CD14-positive monocyte (primary cell): ENCODE measurements at regions not wholly inside any gene's neighbourhood (a gene's known extent, or its start where the extent isn't known, plus 50 kb on each side); places are given as distances from the start of the nearest gene placed in this dataset.

Source experiments
- DNase-seq, 3 donors: peaks; one replicate each; pipeline ENCODE4 v3.0.0-alpha.2; 2011 to 2022
- H2AFZ ChIP-seq: 2 replicates; pipeline ENCODE4 v1.6.0; 2012; ENCODE audit warnings: mild to moderate bottlenecking, low read depth, low read length, inconsistent platforms; ENCODE audit not compliant: insufficient read depth, poor library complexity, severe bottlenecking
- H3K27ac ChIP-seq, 2 donors: 1 replicate in 1 of 2; 2 replicates in 1 of 2; pipeline ENCODE4 v1.5.1; 2012 to 2013; ENCODE audit warnings: low read length in 2 of 2, control low read depth in 1 of 2, inconsistent platforms in 1 of 2, low read depth in 1 of 2, mild to moderate bottlenecking in 1 of 2
- H3K27me3 ChIP-seq, 2 donors: one replicate each; pipeline versions ENCODE4 v1.6.0 to v1.6.1; 2011 to 2013; ENCODE audit warnings: low read length in 2 of 2; ENCODE audit not compliant: control insufficient read depth in 2 of 2, insufficient read depth in 2 of 2
- H3K36me3 ChIP-seq, 2 donors: replicated peaks in 1 of 2; 1 replicate in 1 of 2; 2 replicates in 1 of 2; pipeline versions ENCODE4 v1.5.1 to v1.6.1; 2012 to 2013; ENCODE audit warnings: low read length in 2 of 2, control low read depth in 1 of 2, inconsistent platforms in 1 of 2, mild to moderate bottlenecking in 1 of 2; ENCODE audit not compliant: insufficient read depth in 2 of 2, control insufficient read depth in 1 of 2
- H3K4me1 ChIP-seq, 2 donors: 1 replicate in 1 of 2; 2 replicates in 1 of 2; pipeline versions ENCODE4 v1.5.1 to v1.6.1; 2012 to 2013; ENCODE audit warnings: low read length in 2 of 2, control low read depth in 1 of 2, inconsistent platforms in 1 of 2, mild to moderate bottlenecking in 1 of 2, moderate library complexity in 1 of 2; ENCODE audit not compliant: insufficient read depth in 2 of 2, control insufficient read depth in 1 of 2
- H3K4me2 ChIP-seq: replicated peaks from 2 replicates; pipeline ENCODE3; 2012; ENCODE audit warnings: low read length, moderate library complexity, mild to moderate bottlenecking; ENCODE audit not compliant: poor library complexity, severe bottlenecking; ENCODE audit errors: extremely low read depth
- H3K4me3 ChIP-seq, 3 experiments: fragments of 200-600 bp in 1 of 3; sonication (generic) in 1 of 3; replicated peaks in 1 of 3; 1 replicate in 2 of 3; 2 replicates in 1 of 3; pipeline ENCODE4 v1.5.1; 2011 to 2013; ENCODE audit warnings: low read length in 3 of 3, mild to moderate bottlenecking in 3 of 3, control low read depth in 2 of 3, low read depth in 2 of 3, inconsistent platforms in 1 of 3, moderate library complexity in 1 of 3
- H3K79me2 ChIP-seq: 2 replicates; pipeline ENCODE4 v1.6.0; 2012; ENCODE audit warnings: mild to moderate bottlenecking, control low read depth, inconsistent platforms, low read length, moderate library complexity; ENCODE audit not compliant: insufficient read depth
- H3K9ac ChIP-seq: 2 replicates; pipeline ENCODE4 v1.6.0; 2017; ENCODE audit warnings: low read length, mild to moderate bottlenecking; ENCODE audit not compliant: insufficient read depth, poor library complexity, severe bottlenecking
- H3K9me3 ChIP-seq, 2 donors: replicated peaks in 1 of 2; 1 replicate in 1 of 2; 2 replicates in 1 of 2; pipeline versions ENCODE4 v1.5.1 to v1.6.1; 2012 to 2013; ENCODE audit warnings: low read length in 2 of 2, control low read depth in 1 of 2; ENCODE audit not compliant: control insufficient read depth in 1 of 2, insufficient read depth in 1 of 2
- H4K20me1 ChIP-seq: 2 replicates; pipeline ENCODE4 v1.6.0; 2012; ENCODE audit warnings: mild to moderate bottlenecking, low read length, control low read depth, moderate library complexity; ENCODE audit not compliant: insufficient read depth
- H3K27ac Mint-ChIP-seq, 7 donors: one replicate each; pipeline ENCODE4 v1.8.0; 2020; ENCODE audit warnings: mild to moderate bottlenecking in 7 of 7, mixed read lengths in 7 of 7, moderate library complexity in 6 of 7, inconsistent platforms in 2 of 7
- H3K27me3 Mint-ChIP-seq, 3 donors: one replicate each; pipeline ENCODE4 v1.8.0; 2021 to 2022; ENCODE audit warnings: low read depth in 3 of 3, mild to moderate bottlenecking in 3 of 3, mixed read lengths in 3 of 3, moderate library complexity in 3 of 3, inconsistent platforms in 1 of 3
- H3K36me3 Mint-ChIP-seq, 2 donors: one replicate each; pipeline ENCODE4 v1.8.0; 2020; ENCODE audit warnings: mixed read lengths in 2 of 2, inconsistent platforms in 1 of 2, mild to moderate bottlenecking in 1 of 2
- H3K4me1 Mint-ChIP-seq: one replicate; pipeline ENCODE4 v1.8.0; 2020; ENCODE audit warnings: mild to moderate bottlenecking, mixed read lengths
- H3K4me3 Mint-ChIP-seq, 2 donors: one replicate each; pipeline ENCODE4 v1.8.0; 2020; ENCODE audit warnings: mild to moderate bottlenecking in 2 of 2, mixed read lengths in 2 of 2, moderate library complexity in 1 of 2
- H3K9me3 Mint-ChIP-seq, 7 donors: one replicate each; pipeline ENCODE4 v1.8.0; 2020 to 2022; ENCODE audit warnings: mixed read lengths in 7 of 7, mild to moderate bottlenecking in 6 of 7, moderate library complexity in 6 of 7, inconsistent platforms in 2 of 7
- WGBS: methylation state at CpG from one replicate; pipeline ENCODE4 v1.1.5; 2013; ENCODE audit warnings: missing lambda C conversion rate; ENCODE audit not compliant: insufficient coverage; 5-methylcytosine and 5-hydroxymethylcytosine counted together
- intact Hi-C, 2 donors: fragments of 100-400 bp; cut with micrococcal nuclease; formaldehyde crosslinking; loops; one replicate each; pipeline versions ENCODE4 v1.15.0 to v1.15.1; 2023
- TF ChIP-seq, protein P1 (sequence below): fragments of 200-600 bp; IDR thresholded peaks from one replicate; pipeline ENCODE4 v1.8.0; 2022; ENCODE audit warnings: antibody characterized with exemption, mild to moderate bottlenecking

DNA sequence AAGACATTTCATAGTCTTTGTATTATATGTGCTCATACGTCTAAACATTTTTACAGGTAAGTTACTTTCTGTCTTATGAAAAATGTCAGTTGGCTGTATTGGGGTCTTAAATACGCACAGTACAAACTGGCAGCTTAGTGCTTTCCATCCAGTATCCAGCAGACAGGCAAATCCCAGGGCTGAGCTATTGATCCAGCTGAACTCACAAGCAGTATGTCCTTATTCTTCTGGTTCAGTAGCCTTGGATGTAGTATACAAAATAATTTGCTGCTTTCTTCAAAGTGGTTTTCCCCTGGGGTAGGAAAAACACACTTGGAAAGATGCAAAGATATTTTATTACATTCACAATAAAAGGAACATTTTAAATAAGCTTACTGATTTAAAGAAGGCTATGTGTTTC lies 617.2 kb downstream of the NR2F1-AS1 start:
- Mint-ChIP-seq H3K4me3 (no peak overlapping the region), H3K27ac (no peak overlapping the region), H3K36me3 (no peaks in the 10 kb centered on the region), H3K9me3 (peaks cover 0 to 4% (median 2%) of the 10 kb centered on the region in 7 donors), H3K27me3 (no peaks in the 10 kb centered on the region), H3K4me1 (no peaks in the 10 kb centered on the region)
- H2AFZ ChIP-seq, result no peak overlapping the region
- H3K9me3 ChIP-seq, result no peaks in the 10 kb centered on the region
- no peaks in the 10 kb centered on the region for H3K36me3 ChIP-seq
- no peaks in the 10 kb centered on the region for H4K20me1 ChIP-seq
- no peak overlapping the region for H3K27ac ChIP-seq
- H3K79me2 ChIP-seq, result no peaks in the 10 kb centered on the region
- TF ChIP-seq, protein P1, sequence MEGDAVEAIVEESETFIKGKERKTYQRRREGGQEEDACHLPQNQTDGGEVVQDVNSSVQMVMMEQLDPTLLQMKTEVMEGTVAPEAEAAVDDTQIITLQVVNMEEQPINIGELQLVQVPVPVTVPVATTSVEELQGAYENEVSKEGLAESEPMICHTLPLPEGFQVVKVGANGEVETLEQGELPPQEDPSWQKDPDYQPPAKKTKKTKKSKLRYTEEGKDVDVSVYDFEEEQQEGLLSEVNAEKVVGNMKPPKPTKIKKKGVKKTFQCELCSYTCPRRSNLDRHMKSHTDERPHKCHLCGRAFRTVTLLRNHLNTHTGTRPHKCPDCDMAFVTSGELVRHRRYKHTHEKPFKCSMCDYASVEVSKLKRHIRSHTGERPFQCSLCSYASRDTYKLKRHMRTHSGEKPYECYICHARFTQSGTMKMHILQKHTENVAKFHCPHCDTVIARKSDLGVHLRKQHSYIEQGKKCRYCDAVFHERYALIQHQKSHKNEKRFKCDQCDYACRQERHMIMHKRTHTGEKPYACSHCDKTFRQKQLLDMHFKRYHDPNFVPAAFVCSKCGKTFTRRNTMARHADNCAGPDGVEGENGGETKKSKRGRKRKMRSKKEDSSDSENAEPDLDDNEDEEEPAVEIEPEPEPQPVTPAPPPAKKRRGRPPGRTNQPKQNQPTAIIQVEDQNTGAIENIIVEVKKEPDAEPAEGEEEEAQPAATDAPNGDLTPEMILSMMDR, result no peak
- 83% methylated on average over 1 of the region's 2 CpGs for WGBS
- intact Hi-C loops, result no loop called here
- H3K9ac ChIP-seq, result no peak overlapping the region
- H3K4me1 ChIP-seq, result no peaks in the 10 kb centered on the region
- H3K4me2 ChIP-seq, result no peak overlapping the region
- DNase-seq, result no peak
- H3K4me3 ChIP-seq, result no peak overlapping the region
- H3K27me3 ChIP-seq, result no peaks in the 10 kb centered on the region

DNA sequence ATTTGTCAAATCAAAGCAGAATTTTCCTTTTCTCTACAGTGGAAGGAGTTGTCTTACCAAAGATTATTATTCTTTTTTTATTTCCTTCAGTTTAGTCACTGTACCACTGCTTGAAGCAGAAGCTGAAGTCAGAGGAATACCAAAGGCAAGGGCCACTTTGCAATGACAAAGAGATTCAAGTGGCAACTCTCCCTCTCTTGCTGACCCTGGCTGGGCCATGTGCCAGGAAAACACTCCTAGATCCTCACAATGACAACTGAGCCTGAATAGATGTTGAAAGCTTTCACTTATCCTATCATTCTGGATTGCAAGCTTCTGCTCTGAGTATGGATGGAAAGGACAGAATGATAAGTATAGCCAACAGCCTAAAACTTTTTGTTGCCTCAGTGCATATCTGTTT lies 618.3 kb downstream of the NR2F1-AS1 start:
- no peak overlapping the region for H2AFZ ChIP-seq
- H3K9me3 ChIP-seq, result no peaks in the 10 kb centered on the region
- no peak for DNase-seq
- Mint-ChIP-seq H3K36me3 (no peaks in the 10 kb centered on the region), H3K27ac (no peak overlapping the region), H3K4me1 (no peaks in the 10 kb centered on the region), H3K4me3 (no peak overlapping the region), H3K27me3 (no peaks in the 10 kb centered on the region), H3K9me3 (peaks cover 0 to 4% (median 2%) of the 10 kb centered on the region in 7 donors)
- H4K20me1 ChIP-seq, result no peaks in the 10 kb centered on the region
- TF ChIP-seq, protein P1, result no peak
- no peaks in the 10 kb centered on the region for H3K36me3 ChIP-seq
- no peaks in the 10 kb centered on the region for H3K27me3 ChIP-seq
- no peaks in the 10 kb centered on the region for H3K79me2 ChIP-seq
- H3K27ac ChIP-seq, result no peak overlapping the region
- intact Hi-C loops, result no loop called here
- no peak overlapping the region for H3K9ac ChIP-seq
- no peaks in the 10 kb centered on the region for H3K4me1 ChIP-seq
- no peak overlapping the region for H3K4me3 ChIP-seq
- H3K4me2 ChIP-seq, result no peak overlapping the region
